ENCODE measurements at regions not wholly inside any gene's neighbourhood (a gene's known extent, or its start where the extent isn't known, plus 50 kb on each side); places are given as distances from the start of the nearest gene placed in this dataset.
"Not testable (repeated sequence)": the region's sequence is repeated elsewhere in the genome, so short reads cannot be mapped to it uniquely, and the experiment has no call there.

DNA sequence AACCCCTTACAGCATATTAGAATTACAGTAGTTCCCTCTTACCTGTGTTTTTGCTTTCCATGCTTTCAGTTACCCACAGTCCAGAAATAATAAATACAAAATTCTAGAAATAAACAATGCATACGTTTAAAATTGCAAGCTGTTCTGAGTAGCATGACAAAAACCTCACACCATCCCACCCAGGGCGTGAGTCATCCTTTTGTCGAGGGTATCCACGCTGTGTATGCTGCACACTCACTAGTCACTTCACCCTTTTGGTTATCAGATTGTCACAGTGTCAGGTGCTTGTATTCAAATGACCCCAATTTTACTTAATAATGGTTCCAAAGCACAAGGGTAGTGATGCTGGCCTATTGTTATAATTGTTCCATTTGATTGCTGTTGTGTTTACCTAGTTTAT, 72.5 kb upstream of the P3H2 start:
- FAIRE-seq = no peak
- no peak for DNase-seq (ENCODE audit: insufficient read length, low spot score)

DNA sequence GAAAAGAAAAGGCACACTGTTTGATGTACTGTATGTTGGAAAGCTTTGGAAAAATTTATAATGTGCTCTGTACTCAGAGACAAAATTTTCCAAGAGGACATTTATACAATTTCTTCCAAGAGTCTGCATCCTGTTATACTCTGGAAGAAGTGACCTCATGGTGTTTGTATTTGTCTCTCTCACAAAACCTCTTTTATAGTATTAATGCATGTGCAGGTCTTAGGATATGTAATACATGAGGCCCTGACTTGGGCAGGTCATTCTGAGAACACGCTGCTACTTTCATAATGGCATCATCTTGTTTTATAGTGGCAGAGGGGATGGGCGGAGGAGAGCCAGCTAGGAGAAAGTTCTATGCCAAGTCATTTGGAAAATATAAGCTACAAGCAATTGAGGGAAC, 72.0 kb upstream of the P3H2 start:
- DNase-seq (ENCODE audit: insufficient read length, low spot score) (no peak), FAIRE-seq (no peak)

GRCh38 chr3:190192087-190192486, 71.4 kb upstream of the P3H2 start:
- no peak for DNase-seq (ENCODE audit: insufficient read length, low spot score)
- FAIRE-seq = no peak

GRCh38 chr3:190188197-190188596, 67.5 kb upstream of the P3H2 start:
- FAIRE-seq = no peak

GRCh38 chr3:190183121-190183520, 62.4 kb upstream of the P3H2 start:
- DNase-seq (ENCODE audit: insufficient read length, low spot score) (no peak), FAIRE-seq (no peak)

More at GRCh38 chr3:190188197-190188596, 67.5 kb upstream of the P3H2 start:
- DNase-seq (ENCODE audit: insufficient read length, low spot score) = no peak

- DNase-seq (ENCODE audit: insufficient read length, low spot score) (no peak), FAIRE-seq (no peak)
Measured at GRCh38 chr3:190182418-190183043, 61.8 kb upstream of the P3H2 start.

- FAIRE-seq (no peak), DNase-seq (ENCODE audit: insufficient read length, low spot score) (no peak)
Measured at GRCh38 chr3:190180268-190180667, 59.6 kb upstream of the P3H2 start.

GRCh38 chr3:190178779-190179178, 58.1 kb upstream of the P3H2 start:
- no peak for DNase-seq (ENCODE audit: insufficient read length, low spot score)
- no peak for FAIRE-seq

DNA sequence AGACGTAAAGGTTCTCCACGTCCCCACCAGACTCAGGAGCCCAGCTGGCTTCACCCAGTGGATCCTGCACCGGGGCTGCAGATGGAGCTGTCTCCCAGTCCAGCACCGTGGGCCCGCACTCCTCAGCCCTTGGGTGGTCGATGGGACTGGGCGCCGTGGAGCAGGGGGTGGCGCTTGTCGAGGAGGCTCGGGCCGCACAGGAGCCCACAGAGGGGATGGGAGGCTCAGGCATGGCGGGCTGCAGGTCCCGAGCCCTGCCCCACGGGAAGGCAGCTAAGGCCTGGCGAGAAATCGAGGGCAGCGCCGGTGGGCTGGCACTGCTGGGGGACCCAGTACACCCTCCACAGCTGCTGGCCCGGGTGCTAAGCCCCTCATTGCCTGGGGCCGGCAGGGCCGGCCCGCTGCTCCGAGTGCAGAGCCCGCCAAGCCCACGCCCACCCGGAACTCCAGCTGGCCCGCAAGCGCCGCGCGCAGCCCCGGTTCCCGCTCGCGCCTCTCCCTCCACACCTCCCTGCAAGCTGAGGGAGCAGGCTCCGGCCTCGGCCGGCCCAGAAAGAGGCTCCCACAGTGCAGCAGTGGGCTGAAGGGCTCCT, 56.3 kb upstream of the P3H2 start:
- DNase-seq (ENCODE audit: insufficient read length, low spot score); FAIRE-seq: not testable (repeated sequence)

DNA sequence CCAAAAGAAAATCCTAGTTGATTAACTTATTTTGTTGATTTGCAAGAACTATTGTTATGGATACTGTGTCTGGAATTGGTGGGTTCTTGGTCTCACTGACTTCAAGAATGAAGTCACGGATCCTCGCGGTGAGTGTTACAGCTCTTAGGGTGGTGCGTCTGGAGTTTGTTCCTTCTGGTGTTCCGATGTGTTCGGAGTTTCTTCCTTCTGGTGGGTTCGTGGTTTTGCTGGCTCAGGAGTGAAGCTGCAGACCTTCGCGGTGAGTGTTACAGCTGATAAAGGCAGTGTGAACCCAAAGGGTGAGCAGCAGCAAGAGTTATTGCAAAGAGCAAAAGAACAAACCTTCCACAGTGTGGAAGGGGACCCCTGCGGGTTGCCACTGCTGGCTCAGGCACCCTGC, 55.4 kb upstream of the P3H2 start:
- not testable (repeated sequence) for DNase-seq (ENCODE audit: insufficient read length, low spot score); FAIRE-seq

- no peak for DNase-seq (ENCODE audit: insufficient read length, low spot score)
- FAIRE-seq = no peak
Measured at GRCh38 chr3:190175490-190175889, 54.8 kb upstream of the P3H2 start.

GRCh38 chr3:190174471-190174870, 53.8 kb upstream of the P3H2 start:
- no peak for FAIRE-seq

GRCh38 chr3:190173426-190173825, 52.7 kb upstream of the P3H2 start:
- no peak for DNase-seq (ENCODE audit: insufficient read length, low spot score)
- FAIRE-seq = no peak

More at GRCh38 chr3:190174471-190174870, 53.8 kb upstream of the P3H2 start:
- no peak for DNase-seq (ENCODE audit: insufficient read length, low spot score)

DNA sequence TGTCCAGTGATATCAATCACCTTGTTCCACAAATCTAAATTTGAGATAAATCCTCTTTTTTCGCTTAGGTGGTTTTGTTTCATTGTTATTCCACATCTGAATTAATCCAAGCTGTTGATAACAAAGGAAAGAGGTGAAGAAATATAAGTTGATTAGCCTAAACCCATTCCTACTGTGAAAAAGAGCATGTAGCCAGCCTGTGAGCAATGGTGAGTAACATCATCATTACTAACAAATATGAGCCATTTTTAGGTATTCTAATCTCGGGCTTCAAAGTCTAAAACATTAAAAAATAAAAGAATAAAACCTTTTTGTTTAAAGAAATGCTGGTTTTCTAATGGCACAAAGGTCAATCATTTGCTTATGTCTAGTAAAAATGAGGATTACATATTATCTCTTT, 52.1 kb upstream of the P3H2 start:
- DNase-seq (ENCODE audit: insufficient read length, low spot score) (no peak), FAIRE-seq (no peak)

All from HTR-8/SVneo (cell line).